DND-41 (cell line): ENCODE measurements at regions not wholly inside any gene's neighbourhood (a gene's known extent, or its start where the extent isn't known, plus 50 kb on each side); places are given as distances from the start of the nearest gene placed in this dataset.

ENCODE experiments used
- ATAC-seq: fragments of 200-7000 bp; cut with Tn5 transposase; 3 replicates; pipeline ENCODE4 v1.9.1; 2021; ENCODE audit warnings: low read depth; ENCODE audit not compliant: insufficient read depth
- DNase-seq: peaks from one replicate; pipeline ENCODE4 v3.0.0-alpha.2; 2020
- H2AFZ ChIP-seq: 2 replicates; pipeline ENCODE4 v1.6.0; 2012; ENCODE audit warnings: low read depth, low read length
- H3K27ac ChIP-seq: 2 replicates; pipeline ENCODE4 v1.5.1; 2012; ENCODE audit warnings: low read length, inconsistent platforms
- H3K27me3 ChIP-seq: fragments of 200-600 bp; sonication (generic); 2 replicates; pipeline ENCODE4 v1.6.0; 2012; ENCODE audit warnings: low read length, mild to moderate bottlenecking, inconsistent platforms; ENCODE audit not compliant: insufficient read depth, poor library complexity
- H3K36me3 ChIP-seq: 2 replicates; pipeline ENCODE4 v1.5.1; 2012; ENCODE audit warnings: low read length, inconsistent platforms; ENCODE audit not compliant: insufficient read depth
- H3K4me1 ChIP-seq: 2 replicates; pipeline ENCODE4 v1.5.1; 2012; ENCODE audit warnings: mild to moderate bottlenecking, low read length; ENCODE audit not compliant: insufficient read depth
- H3K4me2 ChIP-seq: 2 replicates; pipeline ENCODE4 v1.6.0; 2012; ENCODE audit warnings: mild to moderate bottlenecking, moderate library complexity, low read length, inconsistent platforms; ENCODE audit not compliant: insufficient read depth
- H3K4me3 ChIP-seq, 2 experiments: fragments of 200-600 bp in 1 of 2; shearing (Covaris generic) in 1 of 2; 2 replicates each; pipeline ENCODE4 v1.5.1; 2012 to 2016; ENCODE audit warnings: inconsistent platforms in 2 of 2, low read length in 2 of 2, mild to moderate bottlenecking in 2 of 2, low read depth in 1 of 2, moderate library complexity in 1 of 2
- H3K79me2 ChIP-seq: 2 replicates; pipeline ENCODE4 v1.6.0; 2012; ENCODE audit warnings: low read length, inconsistent platforms; ENCODE audit not compliant: insufficient read depth
- H3K9ac ChIP-seq: 2 replicates; pipeline ENCODE4 v1.6.0; 2012; ENCODE audit warnings: low read depth, mild to moderate bottlenecking, inconsistent platforms, low read length, moderate library complexity
- H3K9me3 ChIP-seq: 2 replicates; pipeline ENCODE4 v1.5.1; 2012; ENCODE audit warnings: low read length, moderate library complexity, mild to moderate bottlenecking, inconsistent platforms; ENCODE audit not compliant: insufficient read depth, severe bottlenecking
- H4K20me1 ChIP-seq: 2 replicates; pipeline ENCODE4 v1.6.0; 2012; ENCODE audit warnings: low read length; ENCODE audit not compliant: insufficient read depth
- EZH2 ChIP-seq: IDR thresholded peaks from 3 replicates; pipeline ENCODE4 v1.6.1; 2012; ENCODE audit warnings: borderline replicate concordance, low read depth, mild to moderate bottlenecking, moderate library complexity, low read length, inconsistent platforms; ENCODE audit not compliant: severe bottlenecking
- TF ChIP-seq, protein P1 (sequence below): IDR thresholded peaks from 2 replicates; pipeline ENCODE4 v1.5.1; 2012; ENCODE audit warnings: borderline replicate concordance, low read length, moderate library complexity, mild to moderate bottlenecking; ENCODE audit not compliant: poor library complexity, severe bottlenecking; ENCODE audit errors: extremely low read depth

GRCh38 chr1:30283199-30283962 is 440.0 kb downstream of the MATN1 start:
- Histone ChIP-seq H3K4me2 (no peak overlapping the region), H3K4me1 (no peaks in the 10 kb centered on the region), H3K27me3 (peaks cover 3% of the 10 kb centered on the region), H3K4me3 (no peak overlapping the region), H4K20me1 (no peaks in the 10 kb centered on the region), H3K27ac (no peak overlapping the region), H2AFZ (no peak overlapping the region), H3K79me2 (no peaks in the 10 kb centered on the region), H3K9ac (no peak overlapping the region), H3K9me3 (no peaks in the 10 kb centered on the region), H3K36me3 (no peaks in the 10 kb centered on the region)
- TF ChIP-seq, protein P1, sequence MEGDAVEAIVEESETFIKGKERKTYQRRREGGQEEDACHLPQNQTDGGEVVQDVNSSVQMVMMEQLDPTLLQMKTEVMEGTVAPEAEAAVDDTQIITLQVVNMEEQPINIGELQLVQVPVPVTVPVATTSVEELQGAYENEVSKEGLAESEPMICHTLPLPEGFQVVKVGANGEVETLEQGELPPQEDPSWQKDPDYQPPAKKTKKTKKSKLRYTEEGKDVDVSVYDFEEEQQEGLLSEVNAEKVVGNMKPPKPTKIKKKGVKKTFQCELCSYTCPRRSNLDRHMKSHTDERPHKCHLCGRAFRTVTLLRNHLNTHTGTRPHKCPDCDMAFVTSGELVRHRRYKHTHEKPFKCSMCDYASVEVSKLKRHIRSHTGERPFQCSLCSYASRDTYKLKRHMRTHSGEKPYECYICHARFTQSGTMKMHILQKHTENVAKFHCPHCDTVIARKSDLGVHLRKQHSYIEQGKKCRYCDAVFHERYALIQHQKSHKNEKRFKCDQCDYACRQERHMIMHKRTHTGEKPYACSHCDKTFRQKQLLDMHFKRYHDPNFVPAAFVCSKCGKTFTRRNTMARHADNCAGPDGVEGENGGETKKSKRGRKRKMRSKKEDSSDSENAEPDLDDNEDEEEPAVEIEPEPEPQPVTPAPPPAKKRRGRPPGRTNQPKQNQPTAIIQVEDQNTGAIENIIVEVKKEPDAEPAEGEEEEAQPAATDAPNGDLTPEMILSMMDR = no peak
- no peak for TF ChIP-seq EZH2
- ATAC-seq (no peak), DNase-seq (no peak)

- Histone ChIP-seq H4K20me1 (no peaks in the 10 kb centered on the region), H3K4me3 (no peak overlapping the region), H3K9me3 (no peaks in the 10 kb centered on the region), H3K4me1 (no peaks in the 10 kb centered on the region), H3K79me2 (no peaks in the 10 kb centered on the region), H3K27me3 (peaks cover 3% of the 10 kb centered on the region), H3K9ac (no peak overlapping the region), H2AFZ (no peak overlapping the region), H3K4me2 (no peak overlapping the region), H3K36me3 (no peaks in the 10 kb centered on the region), H3K27ac (no peak overlapping the region)
- TF ChIP-seq EZH2 = no peak
- TF ChIP-seq, protein P1 = no peak
- no peak for DNase-seq
- ATAC-seq = no peak
Observed at GRCh38 chr1:30280572-30280971, 442.8 kb downstream of the MATN1 start.

GRCh38 chr1:30277911-30278310 is 445.5 kb downstream of the MATN1 start:
- H4K20me1 ChIP-seq = no peaks in the 10 kb centered on the region

More at GRCh38 chr1:30277911-30278310, 445.5 kb downstream of the MATN1 start:
- Histone ChIP-seq H3K4me3 (no peak overlapping the region), H3K4me2 (no peak overlapping the region), H3K36me3 (no peaks in the 10 kb centered on the region), H3K27me3 (peaks cover 3% of the 10 kb centered on the region), H2AFZ (no peak overlapping the region), H3K9me3 (peaks cover 17% of the 10 kb centered on the region), H3K27ac (no peak overlapping the region), H3K9ac (no peak overlapping the region), H3K4me1 (no peaks in the 10 kb centered on the region), H3K79me2 (no peaks in the 10 kb centered on the region)
- ATAC-seq (no peak), DNase-seq (no peak)
- TF ChIP-seq, protein P1 = no peak
- TF ChIP-seq EZH2 = no peak
